ENCODE measurements at regions not wholly inside any gene's neighbourhood (a gene's known extent, or its start where the extent isn't known, plus 50 kb on each side); places are given as distances from the start of the nearest gene placed in this dataset.

- Histone ChIP-seq H3F3A (ENCODE audit: low read depth) (no peaks in the 10 kb centered on the region), H3K9me2 (replicated peaks; ENCODE audit: low read depth, low read length) (no peaks in the 10 kb centered on the region), H3K27me3 (ENCODE audit: insufficient read depth, low read length, poor library complexity, severe bottlenecking) (no peaks in the 10 kb centered on the region), H3K4me2 (ENCODE audit: low read depth, low read length, poor library complexity, severe bottlenecking) (no peak overlapping the region), H3K4me1 (ENCODE audit: insufficient read depth, low read length, poor library complexity, severe bottlenecking) (peaks cover 7% of the 10 kb centered on the region), H3K9me3 (ENCODE audit: insufficient read depth, low read depth, low read length) (no peaks in the 10 kb centered on the region), H4K20me1 (ENCODE audit: insufficient read depth, low read length, poor library complexity, severe bottlenecking) (no peaks in the 10 kb centered on the region), H3K36me3 (ENCODE audit: insufficient read depth, low read length) (peaks cover 32% of the 10 kb centered on the region), H3K79me2 (ENCODE audit: insufficient read depth, low read length) (peaks cover 43% of the 10 kb centered on the region; the same call in 1 of the 2 replicates), H3K9ac (ENCODE audit: low read depth, low read length, poor library complexity, severe bottlenecking) (no peak overlapping the region), H3K4me3 (ENCODE audit: low read length, poor library complexity, severe bottlenecking) (no peak overlapping the region), H2AFZ (ENCODE audit: low read length) (no peak overlapping the region)
- no peak for TF ChIP-seq EZH2phosphoT487 (IDR thresholded peaks at IDR 0.05; ENCODE audit: borderline replicate concordance)
- no peak for TF ChIP-seq CTCF (conservative IDR thresholded peaks at IDR 0.05; ENCODE audit: low read length)
Measured at GRCh38 chr6:22006795-22007194, 290.0 kb downstream of the PRL start.

- Histone ChIP-seq H3K9me3 (ENCODE audit: insufficient read depth, low read depth, low read length) (no peaks in the 10 kb centered on the region), H3K4me2 (ENCODE audit: low read depth, low read length, poor library complexity, severe bottlenecking) (no peak overlapping the region), H3K4me3 (ENCODE audit: low read length, poor library complexity, severe bottlenecking) (no peak overlapping the region), H4K20me1 (ENCODE audit: insufficient read depth, low read length, poor library complexity, severe bottlenecking) (no peaks in the 10 kb centered on the region), H3K4me1 (ENCODE audit: insufficient read depth, low read length, poor library complexity, severe bottlenecking) (peaks cover 7% of the 10 kb centered on the region), H3K36me3 (ENCODE audit: insufficient read depth, low read length) (peaks cover 39% of the 10 kb centered on the region), H2AFZ (ENCODE audit: low read length) (no peak overlapping the region), H3K79me2 (ENCODE audit: insufficient read depth, low read length) (peaks cover 44% of the 10 kb centered on the region), H3K27me3 (ENCODE audit: insufficient read depth, low read length, poor library complexity, severe bottlenecking) (no peaks in the 10 kb centered on the region), H3F3A (ENCODE audit: low read depth) (no peaks in the 10 kb centered on the region), H3K9ac (ENCODE audit: low read depth, low read length, poor library complexity, severe bottlenecking) (no peak overlapping the region), H3K9me2 (replicated peaks; ENCODE audit: low read depth, low read length) (no peaks in the 10 kb centered on the region)
- TF ChIP-seq CTCF (conservative IDR thresholded peaks at IDR 0.05; ENCODE audit: low read length) (no peak), EZH2phosphoT487 (IDR thresholded peaks at IDR 0.05; ENCODE audit: borderline replicate concordance) (no peak)
Measured at GRCh38 chr6:22007469-22007868, 289.4 kb downstream of the PRL start.

GRCh38 chr6:22008248-22008836 is 288.5 kb downstream of the PRL start:
- Histone ChIP-seq H3K27me3 (ENCODE audit: insufficient read depth, low read length, poor library complexity, severe bottlenecking) (no peaks in the 10 kb centered on the region), H3K4me2 (ENCODE audit: low read depth, low read length, poor library complexity, severe bottlenecking) (no peak overlapping the region), H3K4me3 (ENCODE audit: low read length, poor library complexity, severe bottlenecking) (no peak overlapping the region), H3K36me3 (ENCODE audit: insufficient read depth, low read length) (peaks cover 37% of the 10 kb centered on the region), H3K4me1 (ENCODE audit: insufficient read depth, low read length, poor library complexity, severe bottlenecking) (peaks cover 4% of the 10 kb centered on the region), H3K9ac (ENCODE audit: low read depth, low read length, poor library complexity, severe bottlenecking) (no peak overlapping the region), H4K20me1 (ENCODE audit: insufficient read depth, low read length, poor library complexity, severe bottlenecking) (no peaks in the 10 kb centered on the region), H3F3A (ENCODE audit: low read depth) (no peaks in the 10 kb centered on the region), H3K9me2 (replicated peaks; ENCODE audit: low read depth, low read length) (no peaks in the 10 kb centered on the region), H2AFZ (ENCODE audit: low read length) (no peak overlapping the region), H3K9me3 (ENCODE audit: insufficient read depth, low read depth, low read length) (no peaks in the 10 kb centered on the region), H3K79me2 (ENCODE audit: insufficient read depth, low read length) (peaks cover 46% of the 10 kb centered on the region)
- TF ChIP-seq CTCF (conservative IDR thresholded peaks at IDR 0.05; ENCODE audit: low read length) (no peak), EZH2phosphoT487 (IDR thresholded peaks at IDR 0.05; ENCODE audit: borderline replicate concordance) (no peak)

Data from Loucy (cell line).